ENCODE measurements at regions not wholly inside any gene's neighbourhood (a gene's known extent, or its start where the extent isn't known, plus 50 kb on each side); places are given as distances from the start of the nearest gene placed in this dataset.
"Not testable (repeated sequence)": the region's sequence is repeated elsewhere in the genome, so short reads cannot be mapped to it uniquely, and the experiment has no call there.

- ATAC-seq = no peak
- in situ Hi-C loops (cut with MboI; ENCODE audit: low sequenced_read_pairs in 4 of 4) = no loop called here
Observed at GRCh38 chr4:26253968-26254367, 66.8 kb upstream of the RBPJ start.

GRCh38 chr4:26255989-26256388 is 64.8 kb upstream of the RBPJ start:
- no peak overlapping the region for H3K4me3 ChIP-seq
- H3K4me1 ChIP-seq = no peaks in the 10 kb centered on the region
- ATAC-seq = no peak
- no peak for DNase-seq
- intact Hi-C loops (cut with DNase I; ENCODE audit: low total_unique reads) = no loop called here
- no peaks in the 10 kb centered on the region for H3K9me3 ChIP-seq
- no peak overlapping the region for H3K27ac ChIP-seq
- in situ Hi-C loops (cut with MboI; ENCODE audit: low sequenced_read_pairs in 4 of 4) = no loop called here
- TF ChIP-seq CTCF (IDR thresholded peaks at IDR 0.05 in 4 of 5, conservative IDR thresholded peaks at IDR 0.05 in 1 of 5) = no peak
- TF ChIP-seq POLR2A (IDR thresholded peaks at IDR 0.05) = no peak
- H3K27me3 ChIP-seq = no peaks in the 10 kb centered on the region
- H3K36me3 ChIP-seq = no peaks in the 10 kb centered on the region

More at GRCh38 chr4:26253968-26254367, 66.8 kb upstream of the RBPJ start:
- Histone ChIP-seq H3K27me3 (no peaks in the 10 kb centered on the region), H3K4me3 (no peak overlapping the region), H3K36me3 (no peaks in the 10 kb centered on the region), H3K27ac (no peak overlapping the region), H3K9me3 (no peaks in the 10 kb centered on the region), H3K4me1 (peaks cover 0 to under 1% of the 10 kb centered on the region in 2 donors)
- intact Hi-C loops (cut with DNase I; ENCODE audit: low total_unique reads) = no loop called here
- TF ChIP-seq CTCF (IDR thresholded peaks at IDR 0.05 in 4 of 5, conservative IDR thresholded peaks at IDR 0.05 in 1 of 5) (no peak), POLR2A (IDR thresholded peaks at IDR 0.05) (no peak)
- no peak for DNase-seq

GRCh38 chr4:26257444-26257843 is 63.4 kb upstream of the RBPJ start:
- in situ Hi-C loops (cut with MboI; ENCODE audit: low sequenced_read_pairs in 4 of 4); H3K27me3 ChIP-seq; H3K36me3 ChIP-seq; intact Hi-C loops (cut with DNase I; ENCODE audit: low total_unique reads); H3K9me3 ChIP-seq; H3K4me3 ChIP-seq; ATAC-seq; H3K4me1 ChIP-seq; H3K27ac ChIP-seq; DNase-seq: not testable (repeated sequence)

GRCh38 chr4:26257850-26258249 is 63.0 kb upstream of the RBPJ start:
- DNase-seq (no peak), ATAC-seq (no peak)
- Histone ChIP-seq H3K4me3 (no peak overlapping the region), H3K4me1 (no peaks in the 10 kb centered on the region), H3K27ac (no peak overlapping the region), H3K9me3 (no peaks in the 10 kb centered on the region), H3K27me3 (no peaks in the 10 kb centered on the region), H3K36me3 (no peaks in the 10 kb centered on the region)
- TF ChIP-seq POLR2A (IDR thresholded peaks at IDR 0.05) (no peak), CTCF (IDR thresholded peaks at IDR 0.05 in 4 of 5, conservative IDR thresholded peaks at IDR 0.05 in 1 of 5) (no peak)
- in situ Hi-C loops (cut with MboI; ENCODE audit: low sequenced_read_pairs in 4 of 4) (no loop called here), intact Hi-C loops (cut with DNase I; ENCODE audit: low total_unique reads) (no loop called here)

- TF ChIP-seq POLR2A (IDR thresholded peaks at IDR 0.05) (no peak), CTCF (IDR thresholded peaks at IDR 0.05 in 4 of 5, conservative IDR thresholded peaks at IDR 0.05 in 1 of 5) (no peak)
- H3K27ac ChIP-seq = no peak overlapping the region
Observed at GRCh38 chr4:26260571-26260970, 60.2 kb upstream of the RBPJ start.

More at GRCh38 chr4:26260571-26260970, 60.2 kb upstream of the RBPJ start:
- in situ Hi-C loops (cut with MboI; ENCODE audit: low sequenced_read_pairs in 4 of 4) (no loop called here), intact Hi-C loops (cut with DNase I; ENCODE audit: low total_unique reads) (no loop called here)
- no peaks in the 10 kb centered on the region for H3K9me3 ChIP-seq
- H3K4me1 ChIP-seq = no peaks in the 10 kb centered on the region
- H3K27me3 ChIP-seq = no peaks in the 10 kb centered on the region
- ATAC-seq (no peak), DNase-seq (no peak)
- no peak overlapping the region for H3K4me3 ChIP-seq
- no peaks in the 10 kb centered on the region for H3K36me3 ChIP-seq
